Adrenal gland (tissue), 5 donors: ENCODE measurements at regions not wholly inside any gene's neighbourhood (a gene's known extent, or its start where the extent isn't known, plus 50 kb on each side); places are given as distances from the start of the nearest gene placed in this dataset.

Experiments used
- POLR2A ChIP-seq, 2 donors: fragments of 450-650 bp; IDR thresholded peaks; one replicate each; pipeline ENCODE4 v1.6.1; 2017; ENCODE audit warnings: antibody characterized with exemption in 2 of 2, mild to moderate bottlenecking in 2 of 2, moderate library complexity in 1 of 2
- TF ChIP-seq, protein P1 (sequence below), 6 experiments: fragments of 450-650 bp in 4 of 6; fragments of 200-600 bp in 2 of 6; sonication (generic) in 1 of 6; IDR thresholded peaks; 1 replicate in 5 of 6; 2 replicates in 1 of 6; pipeline versions ENCODE4 v1.5.1 to v1.8.0; 2016 to 2021; ENCODE audit warnings: antibody characterized with exemption in 6 of 6, mild to moderate bottlenecking in 2 of 6, moderate library complexity in 1 of 6
- donor health status: DM: no; HTN: no; CAD: no.

DNA sequence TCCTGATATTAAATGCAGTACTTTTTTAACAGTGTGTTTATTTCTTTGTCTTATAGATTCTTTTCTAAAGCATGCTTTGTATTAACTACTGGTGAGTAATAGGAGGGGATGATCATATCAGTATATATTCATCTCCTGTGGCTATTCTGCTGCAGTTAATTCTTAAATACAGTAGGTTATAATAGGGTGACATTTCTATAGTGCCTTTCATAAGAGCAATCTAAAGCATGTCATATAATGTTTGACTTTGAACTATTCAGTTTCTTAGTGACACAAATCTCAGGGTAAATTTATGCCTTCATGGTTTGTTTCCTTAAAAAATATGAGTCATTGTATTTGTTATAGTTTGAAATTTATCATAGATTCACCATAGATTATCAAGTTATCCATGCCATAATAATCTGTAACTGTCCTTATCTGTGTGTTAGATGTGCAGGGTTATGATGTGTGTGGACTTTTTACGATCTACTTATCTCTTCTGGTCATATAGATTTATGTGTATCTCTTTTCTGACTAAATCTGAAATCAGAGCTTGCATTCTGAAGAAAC is 1019.5 kb downstream of the NR2F1-AS1 start:
- TF ChIP-seq POLR2A (IDR thresholded peaks at IDR 0.05): no peak
- TF ChIP-seq, protein P1, sequence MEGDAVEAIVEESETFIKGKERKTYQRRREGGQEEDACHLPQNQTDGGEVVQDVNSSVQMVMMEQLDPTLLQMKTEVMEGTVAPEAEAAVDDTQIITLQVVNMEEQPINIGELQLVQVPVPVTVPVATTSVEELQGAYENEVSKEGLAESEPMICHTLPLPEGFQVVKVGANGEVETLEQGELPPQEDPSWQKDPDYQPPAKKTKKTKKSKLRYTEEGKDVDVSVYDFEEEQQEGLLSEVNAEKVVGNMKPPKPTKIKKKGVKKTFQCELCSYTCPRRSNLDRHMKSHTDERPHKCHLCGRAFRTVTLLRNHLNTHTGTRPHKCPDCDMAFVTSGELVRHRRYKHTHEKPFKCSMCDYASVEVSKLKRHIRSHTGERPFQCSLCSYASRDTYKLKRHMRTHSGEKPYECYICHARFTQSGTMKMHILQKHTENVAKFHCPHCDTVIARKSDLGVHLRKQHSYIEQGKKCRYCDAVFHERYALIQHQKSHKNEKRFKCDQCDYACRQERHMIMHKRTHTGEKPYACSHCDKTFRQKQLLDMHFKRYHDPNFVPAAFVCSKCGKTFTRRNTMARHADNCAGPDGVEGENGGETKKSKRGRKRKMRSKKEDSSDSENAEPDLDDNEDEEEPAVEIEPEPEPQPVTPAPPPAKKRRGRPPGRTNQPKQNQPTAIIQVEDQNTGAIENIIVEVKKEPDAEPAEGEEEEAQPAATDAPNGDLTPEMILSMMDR (IDR thresholded peaks at IDR 0.05): no peak
